Skeletal muscle satellite cell (primary cell): ENCODE measurements at regions not wholly inside any gene's neighbourhood (a gene's known extent, or its start where the extent isn't known, plus 50 kb on each side); places are given as distances from the start of the nearest gene placed in this dataset.
"Not testable (repeated sequence)": the region's sequence is repeated elsewhere in the genome, so short reads cannot be mapped to it uniquely, and the experiment has no call there.

Experiments used
- H3K27me3 ChIP-seq: 2 replicates; pipeline ENCODE4 v1.7.0; 2013; ENCODE audit warnings: low read length; ENCODE audit not compliant: control insufficient read depth, insufficient read depth
- H3K36me3 ChIP-seq: 2 replicates; pipeline ENCODE4 v1.7.0; 2013; ENCODE audit warnings: mild to moderate bottlenecking, control low read depth, low read length; ENCODE audit not compliant: insufficient read depth
- H3K4me1 ChIP-seq: 2 replicates; pipeline ENCODE4 v1.7.0; 2013; ENCODE audit warnings: low read length; ENCODE audit not compliant: control insufficient read depth, insufficient read depth
- H3K4me2 ChIP-seq: 2 replicates; pipeline ENCODE4 v1.7.0; 2013; ENCODE audit warnings: mild to moderate bottlenecking, low read length
- H3K4me3 ChIP-seq: 2 replicates; pipeline ENCODE4 v1.7.0; 2013; ENCODE audit warnings: low read length
- H3K9ac ChIP-seq: 2 replicates; pipeline ENCODE4 v1.7.0; 2013; ENCODE audit warnings: mild to moderate bottlenecking, low read depth, low read length, moderate library complexity
- H3K9me3 ChIP-seq: replicated peaks from 2 replicates; pipeline ENCODE4 v1.7.0; 2013; ENCODE audit warnings: mild to moderate bottlenecking, control low read depth, low read length

- Histone ChIP-seq H3K27me3 (no peaks in the 10 kb centered on the region), H3K4me1 (no peaks in the 10 kb centered on the region), H3K4me3 (no peak overlapping the region), H3K36me3 (no peaks in the 10 kb centered on the region), H3K9me3 (no peaks in the 10 kb centered on the region), H3K9ac (no peak overlapping the region), H3K4me2 (no peak overlapping the region)
Measured at GRCh38 chr17:71022758-71023157, 853.4 kb downstream of the KCNJ2 start.

DNA sequence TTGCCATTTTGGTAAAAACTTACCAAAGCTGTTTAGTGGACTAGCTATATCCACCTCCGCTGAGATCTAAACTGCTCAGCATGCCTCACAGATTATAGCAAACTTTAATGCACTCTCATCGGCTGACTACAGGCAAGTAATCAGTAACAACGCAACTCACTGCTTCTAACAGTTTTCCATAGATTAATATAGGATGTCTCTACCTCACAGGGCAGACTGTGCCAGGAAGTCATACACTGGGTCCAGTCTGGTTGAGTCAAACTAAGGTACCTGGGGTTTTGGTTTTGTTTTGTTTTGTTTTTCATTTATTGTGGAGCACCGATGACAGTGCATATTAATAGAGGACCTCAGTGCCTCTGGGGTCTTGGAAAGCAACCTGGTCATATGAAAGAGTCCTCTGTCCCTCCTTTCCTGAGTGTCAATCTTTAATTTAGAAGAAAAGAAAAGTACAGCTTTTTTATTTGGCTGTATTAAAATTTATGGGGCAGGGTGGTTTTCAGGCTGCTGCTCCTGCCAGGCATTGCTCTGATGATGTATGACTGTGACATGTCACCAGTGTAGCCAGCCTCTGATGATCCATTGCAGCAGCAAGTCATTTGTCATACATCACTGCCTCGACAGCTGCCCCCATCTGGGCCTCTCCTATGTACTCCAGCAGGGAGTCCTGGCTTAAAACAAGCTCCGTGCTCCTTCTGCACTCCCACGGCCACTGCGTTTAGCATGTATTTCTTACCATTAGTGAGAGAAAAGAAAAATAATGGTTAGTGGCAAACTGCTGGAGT, 854.1 kb downstream of the KCNJ2 start:
- no peak overlapping the region for H3K4me2 ChIP-seq
- no peak overlapping the region for H3K9ac ChIP-seq
- H3K4me1 ChIP-seq: no peaks in the 10 kb centered on the region
- no peak overlapping the region for H3K4me3 ChIP-seq
- H3K36me3 ChIP-seq: no peaks in the 10 kb centered on the region
- no peaks in the 10 kb centered on the region for H3K9me3 ChIP-seq
- H3K27me3 ChIP-seq: no peaks in the 10 kb centered on the region

DNA sequence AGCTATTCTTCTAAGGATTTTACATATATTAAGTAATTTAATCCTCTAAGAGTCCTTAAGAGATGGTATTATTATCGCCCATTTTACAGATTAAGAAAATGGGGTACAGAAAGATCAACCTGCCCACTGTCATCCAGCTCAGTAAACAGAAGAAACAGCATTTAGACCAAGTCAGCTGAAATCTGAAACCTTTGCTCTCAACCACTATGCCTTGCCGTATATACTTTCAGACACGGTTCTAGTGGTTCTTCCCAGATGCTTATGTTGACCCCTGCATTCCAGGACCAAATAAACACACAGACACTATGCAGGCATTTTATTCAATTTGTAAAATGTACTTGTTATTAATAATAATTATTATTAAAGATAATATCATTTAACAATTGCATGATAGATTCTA, 854.8 kb downstream of the KCNJ2 start:
- Histone ChIP-seq H3K9me3 (no peaks in the 10 kb centered on the region), H3K27me3 (no peaks in the 10 kb centered on the region), H3K36me3 (no peaks in the 10 kb centered on the region), H3K4me2 (no peak overlapping the region), H3K9ac (no peak overlapping the region), H3K4me1 (no peaks in the 10 kb centered on the region), H3K4me3 (no peak overlapping the region)

- no peak overlapping the region for H3K9ac ChIP-seq
- H3K4me1 ChIP-seq: no peaks in the 10 kb centered on the region
- no peak overlapping the region for H3K4me2 ChIP-seq
- no peaks in the 10 kb centered on the region for H3K9me3 ChIP-seq
- no peaks in the 10 kb centered on the region for H3K27me3 ChIP-seq
- no peaks in the 10 kb centered on the region for H3K36me3 ChIP-seq
- no peak overlapping the region for H3K4me3 ChIP-seq
Measured at GRCh38 chr17:71024969-71025368, 855.6 kb downstream of the KCNJ2 start.

- no peak overlapping the region for H3K4me3 ChIP-seq
- H3K9ac ChIP-seq: no peak overlapping the region
- no peaks in the 10 kb centered on the region for H3K36me3 ChIP-seq
- H3K9me3 ChIP-seq: no peaks in the 10 kb centered on the region
- H3K4me2 ChIP-seq: no peak overlapping the region
- no peaks in the 10 kb centered on the region for H3K27me3 ChIP-seq
- no peaks in the 10 kb centered on the region for H3K4me1 ChIP-seq
Measured at GRCh38 chr17:71029246-71029645, 859.9 kb downstream of the KCNJ2 start.

- H3K36me3 ChIP-seq, H3K4me1 ChIP-seq, H3K4me2 ChIP-seq, H3K27me3 ChIP-seq, H3K9me3 ChIP-seq, H3K4me3 ChIP-seq, H3K9ac ChIP-seq: not testable (repeated sequence)
Measured at GRCh38 chr17:71031286-71031685, 862.0 kb downstream of the KCNJ2 start.

DNA sequence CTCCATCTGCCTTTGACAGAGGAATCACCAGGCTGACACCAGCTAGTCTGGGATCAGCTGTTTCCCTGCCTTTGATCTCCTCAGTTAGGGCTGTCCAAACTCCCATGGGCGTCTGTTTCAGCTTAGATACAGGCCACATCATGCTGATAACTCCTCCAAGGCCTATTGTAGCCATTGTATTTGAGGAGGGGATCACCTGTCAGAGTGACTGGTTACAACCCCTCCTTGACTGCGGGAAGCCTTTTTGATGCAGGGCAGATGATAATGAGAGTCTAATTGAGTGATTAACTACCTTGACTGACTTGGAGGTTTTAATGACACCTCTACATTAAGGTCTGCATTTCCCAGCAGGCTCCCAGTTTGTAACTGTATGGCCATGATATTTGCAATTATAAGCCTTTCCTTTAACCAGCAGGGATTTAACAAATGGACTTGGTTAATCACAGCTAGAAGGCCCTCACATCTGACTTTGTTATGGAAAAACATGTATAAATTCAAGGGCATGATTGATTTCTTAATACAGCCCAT, 863.5 kb downstream of the KCNJ2 start:
- H3K9ac ChIP-seq: no peak overlapping the region

DNA sequence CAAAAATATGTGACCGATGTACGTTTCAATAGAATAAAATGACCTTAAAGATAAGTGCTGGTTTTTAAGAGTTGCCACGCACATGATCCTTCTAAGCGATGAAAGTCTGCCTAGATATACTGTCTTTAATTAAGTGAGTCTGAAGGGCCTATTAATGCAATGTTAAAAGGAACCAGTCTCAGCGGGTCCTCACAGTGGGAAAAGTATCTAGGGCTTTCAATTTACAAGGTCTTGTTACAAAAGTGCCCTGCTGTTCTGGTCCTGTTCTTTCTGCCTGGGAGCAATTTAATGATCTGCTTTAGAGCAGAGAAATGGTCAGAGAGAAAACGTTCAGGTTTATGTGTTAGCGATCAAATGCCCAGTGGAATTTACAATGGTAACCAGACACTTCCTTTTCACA, 864.0 kb downstream of the KCNJ2 start:
- Histone ChIP-seq H3K4me2 (no peak overlapping the region), H3K27me3 (no peaks in the 10 kb centered on the region), H3K9ac (no peak overlapping the region)

More for the DNA sequence above, 863.5 kb downstream of the KCNJ2 start:
- H3K9me3 ChIP-seq: no peaks in the 10 kb centered on the region
- no peaks in the 10 kb centered on the region for H3K27me3 ChIP-seq
- no peaks in the 10 kb centered on the region for H3K36me3 ChIP-seq
- H3K4me2 ChIP-seq: no peak overlapping the region
- no peak overlapping the region for H3K4me3 ChIP-seq
- H3K4me1 ChIP-seq: no peaks in the 10 kb centered on the region

GRCh38 chr17:71035226-71035625, 865.9 kb downstream of the KCNJ2 start:
- Histone ChIP-seq H3K27me3 (no peaks in the 10 kb centered on the region), H3K4me3 (no peak overlapping the region), H3K4me1 (no peaks in the 10 kb centered on the region), H3K9ac (no peak overlapping the region), H3K4me2 (no peak overlapping the region), H3K36me3 (no peaks in the 10 kb centered on the region), H3K9me3 (no peaks in the 10 kb centered on the region)

More for the DNA sequence above, 864.0 kb downstream of the KCNJ2 start:
- Histone ChIP-seq H3K36me3 (no peaks in the 10 kb centered on the region), H3K9me3 (no peaks in the 10 kb centered on the region), H3K4me3 (no peak overlapping the region), H3K4me1 (no peaks in the 10 kb centered on the region)

DNA sequence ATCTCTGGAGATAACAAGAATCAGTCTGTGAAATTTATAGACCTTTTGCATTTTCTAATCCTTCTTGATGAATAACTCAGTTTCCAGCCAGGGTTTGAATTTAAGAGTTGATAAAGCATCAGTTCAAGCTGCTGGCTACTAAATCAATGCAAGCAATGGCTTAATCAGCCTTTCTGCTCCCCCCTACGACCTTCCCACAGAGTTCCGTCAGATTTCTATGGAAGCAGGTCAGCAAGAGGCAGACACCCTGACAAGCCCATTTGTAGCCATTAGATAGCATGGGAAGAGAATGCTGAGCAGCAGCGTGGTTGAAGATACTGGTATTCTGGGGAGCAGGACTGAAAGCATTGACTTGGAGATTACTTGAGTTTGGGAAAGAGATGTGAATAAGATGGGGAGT, 868.1 kb downstream of the KCNJ2 start:
- H3K27me3 ChIP-seq: no peaks in the 10 kb centered on the region
- H3K4me1 ChIP-seq: no peaks in the 10 kb centered on the region
- H3K9me3 ChIP-seq: no peaks in the 10 kb centered on the region
- no peaks in the 10 kb centered on the region for H3K36me3 ChIP-seq
- H3K4me3 ChIP-seq: no peak overlapping the region
- H3K4me2 ChIP-seq: no peak overlapping the region
- no peak overlapping the region for H3K9ac ChIP-seq

DNA sequence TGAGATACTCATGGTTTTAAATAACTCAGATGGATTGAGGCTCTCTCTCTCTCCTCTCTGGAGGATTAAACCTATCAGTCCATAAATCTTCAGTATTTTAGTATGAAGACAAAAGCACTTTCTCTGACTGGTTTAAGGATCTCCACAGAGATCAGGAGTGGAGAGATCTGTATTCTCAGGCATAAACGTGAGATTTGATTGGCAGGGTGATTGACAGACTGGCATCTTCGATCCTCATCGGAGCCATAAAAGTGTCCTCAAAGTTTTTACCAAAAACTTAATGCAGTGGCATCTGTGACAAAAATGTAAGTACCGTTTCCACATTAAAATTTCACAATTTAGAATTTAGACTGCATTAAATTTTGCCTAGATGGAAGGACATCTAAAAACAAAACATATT, 870.1 kb downstream of the KCNJ2 start:
- Histone ChIP-seq H3K27me3 (no peaks in the 10 kb centered on the region), H3K9ac (no peak overlapping the region), H3K9me3 (no peaks in the 10 kb centered on the region), H3K36me3 (no peaks in the 10 kb centered on the region), H3K4me1 (no peaks in the 10 kb centered on the region), H3K4me2 (no peak overlapping the region), H3K4me3 (no peak overlapping the region)

DNA sequence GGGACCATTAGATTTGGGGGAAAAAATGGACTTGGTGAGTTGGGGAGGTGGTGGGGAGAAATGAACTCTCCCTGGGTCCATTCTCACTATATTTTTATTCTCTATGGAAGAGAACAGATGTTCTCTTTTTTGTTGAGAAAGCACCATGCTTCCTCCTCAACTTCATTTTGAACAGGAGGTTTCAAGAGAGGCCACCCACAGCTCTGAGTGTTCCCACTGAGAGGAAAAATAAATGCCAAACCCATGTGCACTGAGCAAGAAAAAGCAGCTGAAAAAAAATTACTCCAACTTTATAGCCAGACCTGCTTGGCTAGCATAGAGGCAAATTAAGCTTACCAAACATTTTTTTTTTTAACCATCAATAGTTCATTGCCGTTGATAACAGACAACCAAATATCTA, 883.6 kb downstream of the KCNJ2 start:
- no peaks in the 10 kb centered on the region for H3K36me3 ChIP-seq
- no peaks in the 10 kb centered on the region for H3K4me1 ChIP-seq
- no peaks in the 10 kb centered on the region for H3K9me3 ChIP-seq
- no peak overlapping the region for H3K9ac ChIP-seq
- no peak overlapping the region for H3K4me3 ChIP-seq
- H3K27me3 ChIP-seq: no peaks in the 10 kb centered on the region
- H3K4me2 ChIP-seq: no peak overlapping the region
